GM12878 (cell line): ENCODE measurements at regions not wholly inside any gene's neighbourhood (a gene's known extent, or its start where the extent isn't known, plus 50 kb on each side); places are given as distances from the start of the nearest gene placed in this dataset.

Experiments used
- ATAC-seq: fragments of 200-7000 bp; cut with Tn5 transposase; 3 replicates; pipeline ENCODE4 v1.9.1; 2020; ENCODE audit warnings: mild to moderate bottlenecking, moderate library complexity
- BruUV-seq: library from RNA; stranded (reverse); fragments of 400-500 nt; replicated peaks from 2 replicates; lab custom pipeline; 2021; lab: Mats Ljungman, UMichigan
- CTCF ChIA-PET: fragments of 300-600 bp; sonication (Branson Sonifier 250); formaldehyde crosslinking; extraction: SDS; loops from one replicate; lab custom pipeline; 2021; ENCODE audit warnings: inconsistent platforms; lab: Yijun Ruan, JAX
- POLR2A ChIA-PET: fragments of 350-600 bp; formaldehyde crosslinking; extraction: SDS; loops from one replicate; lab custom pipeline; 2021; ENCODE audit warnings: inconsistent platforms; lab: Charles Lee
- RAD21 ChIA-PET: fragments of 300-600 bp; sonication (Branson Sonifier 250); formaldehyde crosslinking; loops from one replicate; lab custom pipeline; 2023; ENCODE audit warnings: antibody characterized with exemption; ENCODE audit not compliant: unreplicated experiment; lab: Charles Lee
- SMC1A ChIA-PET: fragments of 300-600 bp; sonication (Branson Sonifier 250); formaldehyde crosslinking; loops from one replicate; lab custom pipeline; 2023; ENCODE audit not compliant: unreplicated experiment, uncharacterized antibody; lab: Charles Lee
- DNase-seq: peaks from one replicate; pipeline ENCODE4 v3.0.0-alpha.2; 2011; ENCODE audit warnings: low read depth, low spot score
- FAIRE-seq: peaks from 3 replicates; lab custom pipeline; 2011; peaks lifted over from hg19 to GRCh38; lab: Jason Lieb, UNC
- H2AFZ ChIP-seq: 2 replicates; pipeline ENCODE4 v1.6.0; 2011; ENCODE audit warnings: low read depth, low read length, control low read depth; ENCODE audit not compliant: control insufficient read depth
- H3K27ac ChIP-seq: 2 replicates; pipeline ENCODE4 v1.5.1; 2011; ENCODE audit warnings: control low read depth; ENCODE audit not compliant: control insufficient read depth, insufficient read depth
- H3K27me3 ChIP-seq, 2 experiments: replicated peaks in 1 of 2; 2 replicates each; pipeline versions ENCODE4 v1.6.0 to v1.6.1; 2011; ENCODE audit warnings: low read length in 1 of 2; ENCODE audit not compliant: control insufficient read depth in 2 of 2, insufficient read depth in 2 of 2
- H3K36me3 ChIP-seq, 2 experiments: 2 replicates each; pipeline ENCODE4 v1.5.1; 2011; ENCODE audit warnings: low read length in 1 of 2; ENCODE audit not compliant: control insufficient read depth in 2 of 2, insufficient read depth in 2 of 2
- H3K4me1 ChIP-seq: 2 replicates; pipeline ENCODE4 v1.6.1; 2011; ENCODE audit warnings: mild to moderate bottlenecking, low read length, moderate library complexity, mixed read lengths; ENCODE audit not compliant: control insufficient read depth, insufficient read depth
- H3K4me2 ChIP-seq: 2 replicates; pipeline ENCODE4 v1.6.0; 2011; ENCODE audit warnings: control low read depth; ENCODE audit not compliant: control insufficient read depth, insufficient read depth
- H3K4me3 ChIP-seq: fragments of 200-600 bp; sonication (generic); 2 replicates; pipeline ENCODE4 v1.5.1; 2016
- H3K79me2 ChIP-seq: 2 replicates; pipeline ENCODE4 v1.6.0; 2011; ENCODE audit warnings: low read length; ENCODE audit not compliant: control insufficient read depth, insufficient read depth
- H3K9ac ChIP-seq: 2 replicates; pipeline ENCODE4 v1.8.0; 2011; ENCODE audit warnings: low read length, control low read depth, mixed read lengths; ENCODE audit not compliant: control insufficient read depth, insufficient read depth
- H3K9me3 ChIP-seq: replicated peaks from 3 replicates; pipeline ENCODE4 v1.5.1; 2011; ENCODE audit warnings: mild to moderate bottlenecking, low read length; ENCODE audit not compliant: control insufficient read depth, insufficient read depth
- H4K20me1 ChIP-seq: 2 replicates; pipeline ENCODE4 v1.6.0; 2011; ENCODE audit not compliant: control insufficient read depth, insufficient read depth
- DPF2 ChIP-seq: fragments of 450-650 bp; IDR thresholded peaks from 2 replicates; pipeline ENCODE4 v1.6.1; 2017; ENCODE audit warnings: mild to moderate bottlenecking
- ELK1 ChIP-seq: IDR thresholded peaks from 2 replicates; pipeline ENCODE4 v1.6.1; 2012; ENCODE audit warnings: low read depth, low read length, improper control_type of control experiment
- ZNF622 ChIP-seq: fragments of 450-650 bp; IDR thresholded peaks from 2 replicates; pipeline ENCODE4 v1.6.1; 2017; ENCODE audit warnings: mild to moderate bottlenecking, inconsistent platforms
- WGBS: methylation state at CpG from one replicate; pipeline ENCODE4 v1.1.6; 2016; ENCODE audit warnings: low lambda C conversion rate; ENCODE audit not compliant: insufficient replicate concordance, insufficient coverage; ENCODE audit errors: missing lambda C conversion rate; 5-methylcytosine and 5-hydroxymethylcytosine counted together
- in situ Hi-C: fragments of 300-500 bp; cut with MboI; formaldehyde crosslinking; loops from 9 replicates; pipeline ENCODE4 v1.14.3; 2018; ENCODE audit warnings: mixed read lengths
- intact Hi-C: fragments of 100-400 bp; cut with micrococcal nuclease; formaldehyde crosslinking; loops from one replicate; pipeline ENCODE4 v1.14.2; 2022; ENCODE audit not compliant: unreplicated experiment

GRCh38 chr4:174096999-174097398 is 186.5 kb downstream of the FBXO8 start:
- BruUV-seq = no TSS peak
- no peaks in the 10 kb centered on the region for H3K36me3 ChIP-seq
- intact Hi-C loops = no loop called here
- H4K20me1 ChIP-seq = no peaks in the 10 kb centered on the region
- H3K27me3 ChIP-seq = no peaks in the 10 kb centered on the region
- no peak overlapping the region for H3K27ac ChIP-seq
- H3K9me3 ChIP-seq = no peaks in the 10 kb centered on the region
- no peak for ATAC-seq
- no peak overlapping the region for H3K4me2 ChIP-seq
- WGBS = 0% methylated on average over 1 of the region's 1 CpG
- ChIA-PET CTCF (no interaction called here), RAD21 (no interaction called here), POLR2A (no interaction called here), SMC1A (no interaction called here)
- in situ Hi-C loops = no loop called here
- no peak overlapping the region for H3K9ac ChIP-seq
- TF ChIP-seq ZNF622 = no peak
- FAIRE-seq = no peak
- DNase-seq = no peak
- H3K79me2 ChIP-seq = no peaks in the 10 kb centered on the region
- no peak overlapping the region for H2AFZ ChIP-seq
- no peaks in the 10 kb centered on the region for H3K4me1 ChIP-seq
- no peak overlapping the region for H3K4me3 ChIP-seq

- H3K79me2 ChIP-seq = no peaks in the 10 kb centered on the region
- H3K9ac ChIP-seq = no peak overlapping the region
- no peak for FAIRE-seq
- ATAC-seq = no peak
- intact Hi-C loops = no loop called here
- no peaks in the 10 kb centered on the region for H3K4me1 ChIP-seq
- SMC1A ChIA-PET = interaction anchor here (0.5 kb wide), 1 partner anchor 1650 kb away, joined by 3 read pairs; no protein-coding TSS in a partner anchor
- CTCF ChIA-PET = no interaction called here
- no peaks in the 10 kb centered on the region for H3K9me3 ChIP-seq
- H4K20me1 ChIP-seq = no peaks in the 10 kb centered on the region
- in situ Hi-C loops = no loop called here
- WGBS = 2% methylated on average over 2 of the region's 2 CpGs
- H3K27ac ChIP-seq = no peak overlapping the region
- no peak overlapping the region for H3K4me2 ChIP-seq
- no peaks in the 10 kb centered on the region for H3K27me3 ChIP-seq
- POLR2A ChIA-PET = no interaction called here
- H2AFZ ChIP-seq = no peak overlapping the region
- TF ChIP-seq DPF2 (no peak), ELK1 (no peak)
- no peak for DNase-seq
- no peak overlapping the region for H3K4me3 ChIP-seq
- no TSS peak for BruUV-seq
- RAD21 ChIA-PET = no interaction called here
- no peaks in the 10 kb centered on the region for H3K36me3 ChIP-seq
Measured at GRCh38 chr4:174096456-174096855, 187.0 kb downstream of the FBXO8 start.
